T47D (cell line): ENCODE measurements at regions not wholly inside any gene's neighbourhood (a gene's known extent, or its start where the extent isn't known, plus 50 kb on each side); places are given as distances from the start of the nearest gene placed in this dataset.

Experiments used
- DNase-seq, 2 experiments: peaks; one replicate each; pipeline versions ENCODE4 v3.0.0 to v3.0.0-alpha.2; 2011 to 2012; ENCODE audit warnings: low read depth in 1 of 2, low spot score in 1 of 2
- JUND ChIP-seq: IDR thresholded peaks from 2 replicates; pipeline ENCODE4 v1.6.1; 2012; ENCODE audit warnings: low read depth
- in situ Hi-C: cut with HindIII; loops from 2 replicates; pipeline ENCODE4 v1.10.0; 2016; ENCODE audit warnings: low sequenced_read_pairs, low pct_unique_long_range_greater_than_20kb

- in situ Hi-C loops: no loop called here
- TF ChIP-seq JUND: no peak
- DNase-seq: no peak
Observed at GRCh38 chr2:150001788-150002187, 414.2 kb upstream of the MMADHC start.

GRCh38 chr2:149996901-149997300, 409.3 kb upstream of the MMADHC start:
- DNase-seq: no peak
- TF ChIP-seq JUND: no peak
- in situ Hi-C loops: no loop called here

GRCh38 chr2:149994057-149994728, 406.6 kb upstream of the MMADHC start:
- DNase-seq: peak in 1 of 2 experiments; percentile 56

GRCh38 chr2:149993316-149993715, 405.7 kb upstream of the MMADHC start:
- DNase-seq: no peak
- no peak for TF ChIP-seq JUND
- in situ Hi-C loops: no loop called here

More at GRCh38 chr2:149994057-149994728, 406.6 kb upstream of the MMADHC start:
- in situ Hi-C loops: no loop called here
- no peak for TF ChIP-seq JUND

GRCh38 chr2:149991576-149991975, 404.0 kb upstream of the MMADHC start:
- TF ChIP-seq JUND: peak; percentile 93
- in situ Hi-C loops: no loop called here
- DNase-seq: peak; percentile 1 to 95

- no peak for TF ChIP-seq JUND
- no peak for DNase-seq
- in situ Hi-C loops: no loop called here
Observed at GRCh38 chr2:149990965-149991364, 403.4 kb upstream of the MMADHC start.

GRCh38 chr2:149989447-149990063, 402.0 kb upstream of the MMADHC start:
- in situ Hi-C loops: no loop called here
- peak; percentile 79 for TF ChIP-seq JUND
- DNase-seq: peak; percentile 5 to 97

GRCh38 chr2:149988361-149988760, 400.8 kb upstream of the MMADHC start:
- no peak for DNase-seq
- in situ Hi-C loops: no loop called here
- no peak for TF ChIP-seq JUND

GRCh38 chr2:149986861-149987260, 399.3 kb upstream of the MMADHC start:
- no peak for DNase-seq
- in situ Hi-C loops: no loop called here
- no peak for TF ChIP-seq JUND

- in situ Hi-C loops: no loop called here
- no peak for DNase-seq
- TF ChIP-seq JUND: no peak
Observed at GRCh38 chr2:149984311-149984710, 396.7 kb upstream of the MMADHC start.

GRCh38 chr2:149972066-149972465, 384.5 kb upstream of the MMADHC start:
- DNase-seq: no peak
- in situ Hi-C loops: no loop called here
- TF ChIP-seq JUND: no peak

- TF ChIP-seq JUND: no peak
- DNase-seq: no peak
- in situ Hi-C loops: no loop called here
Observed at GRCh38 chr2:149954981-149955600, 367.5 kb upstream of the MMADHC start.

- in situ Hi-C loops: no loop called here
- DNase-seq: no peak
- TF ChIP-seq JUND: no peak
Observed at GRCh38 chr2:149953627-149954026, 366.1 kb upstream of the MMADHC start.
